ELR (cell line): ENCODE measurements at regions not wholly inside any gene's neighbourhood (a gene's known extent, or its start where the extent isn't known, plus 50 kb on each side); places are given as distances from the start of the nearest gene placed in this dataset.

Experiments used
- DNase-seq: peaks from one replicate; pipeline ENCODE4 v3.0.0-alpha.2; 2015; ENCODE audit warnings: low read depth

GRCh38 chr4:14708574-14708973 lies 293.7 kb upstream of the CPEB2 start:
- DNase-seq: no peak

- DNase-seq: no peak
Measured at GRCh38 chr4:14711259-14711658, 291.0 kb upstream of the CPEB2 start.

DNA sequence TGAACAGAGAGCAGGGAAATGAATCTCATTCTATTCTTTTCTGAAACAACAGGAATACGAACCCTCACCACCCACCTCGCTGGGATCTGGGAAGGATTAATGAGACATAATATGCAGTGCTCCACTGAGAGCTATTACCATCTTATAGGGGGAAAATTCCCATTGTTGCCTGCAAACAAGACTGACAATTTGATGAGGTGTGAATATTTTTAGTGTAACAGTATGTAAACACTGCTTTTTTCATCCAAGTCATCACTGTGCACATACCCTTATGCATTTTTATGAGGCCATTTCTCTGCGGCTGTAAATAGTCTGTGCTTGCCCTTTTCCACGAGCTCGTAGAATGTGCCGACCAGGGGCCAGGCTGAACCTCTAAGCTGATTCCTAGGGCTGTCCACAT lies 285.6 kb upstream of the CPEB2 start:
- DNase-seq: no peak

GRCh38 chr4:14719053-14719452 lies 283.2 kb upstream of the CPEB2 start:
- peak; percentile 74 for DNase-seq

GRCh38 chr4:14726441-14726840 lies 275.8 kb upstream of the CPEB2 start:
- DNase-seq: no peak

DNA sequence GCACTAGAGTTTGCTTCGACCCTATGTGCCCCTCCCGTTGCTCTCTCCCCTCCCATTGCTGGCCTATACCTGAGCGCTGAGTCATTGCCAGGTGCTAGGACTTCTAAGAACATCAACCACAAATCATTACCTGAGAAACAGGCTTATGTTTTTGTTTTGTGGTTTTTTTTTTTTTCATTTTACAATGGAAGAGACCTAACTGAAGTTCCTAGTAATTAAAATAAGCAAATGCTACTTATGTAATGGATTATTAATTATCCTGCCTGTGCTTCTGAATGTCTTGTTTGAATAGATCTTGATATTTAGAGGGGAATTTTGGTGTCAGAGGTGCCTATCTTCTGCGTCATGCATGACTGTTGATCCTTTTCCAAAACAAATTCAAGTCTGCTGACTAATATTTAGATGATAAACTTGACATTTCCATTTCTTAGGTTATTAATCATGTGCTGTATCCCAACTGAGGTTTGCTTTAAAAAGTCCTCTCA lies 275.4 kb upstream of the CPEB2 start:
- DNase-seq: peak; percentile 80

DNA sequence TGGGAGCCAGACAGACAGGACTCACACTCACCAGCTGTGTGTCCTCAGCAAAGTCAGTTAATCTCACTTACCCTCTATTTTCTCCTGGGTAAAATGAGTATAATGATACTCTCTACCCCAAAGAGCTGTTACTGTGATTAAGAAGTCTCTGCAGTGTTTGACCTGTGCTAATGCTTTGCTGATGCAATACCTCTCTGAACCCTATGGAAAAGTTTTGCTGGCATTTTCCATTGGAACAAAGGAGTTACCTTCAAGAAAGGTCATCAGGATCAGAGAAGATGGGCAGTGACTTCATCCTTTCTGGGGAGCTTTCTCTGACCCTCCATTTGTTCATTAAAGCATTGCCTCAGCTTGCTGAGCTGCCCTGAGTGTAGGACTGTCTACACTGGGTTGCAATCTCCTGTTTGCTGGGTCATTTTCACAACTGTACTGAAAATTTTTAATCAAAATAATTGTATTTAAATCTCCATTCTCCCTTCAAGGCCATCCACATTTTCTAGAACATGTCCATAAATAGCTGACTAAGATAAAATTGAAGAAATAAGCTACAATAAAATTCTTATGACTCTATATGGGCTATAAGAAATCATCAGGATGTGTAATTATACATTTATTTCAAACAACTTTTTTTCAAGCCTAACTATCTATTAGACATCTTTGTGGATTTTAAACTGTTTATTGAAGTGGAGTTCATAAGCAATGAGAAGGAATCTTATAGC lies 272.8 kb upstream of the CPEB2 start:
- no peak for DNase-seq

DNA sequence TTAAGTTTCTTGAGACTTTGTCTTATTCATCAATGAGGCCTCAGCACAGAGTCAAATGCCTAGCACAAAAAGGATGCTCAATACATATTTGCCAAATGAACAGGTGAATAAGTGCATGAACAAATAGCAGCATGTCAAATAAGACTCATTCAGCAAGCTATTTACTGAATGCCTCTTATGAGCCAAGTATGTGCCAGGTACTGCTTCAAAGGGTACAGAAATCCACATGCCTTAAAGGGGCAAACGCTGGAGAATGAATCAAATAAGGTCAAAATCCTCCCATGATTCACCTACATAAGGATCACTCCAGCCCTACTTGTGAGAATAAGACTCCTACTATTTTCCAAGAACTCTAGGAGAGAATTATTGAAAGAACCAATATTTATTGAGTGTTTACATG lies 260.2 kb upstream of the CPEB2 start:
- no peak for DNase-seq

GRCh38 chr4:14743172-14743571 lies 259.1 kb upstream of the CPEB2 start:
- no peak for DNase-seq

DNA sequence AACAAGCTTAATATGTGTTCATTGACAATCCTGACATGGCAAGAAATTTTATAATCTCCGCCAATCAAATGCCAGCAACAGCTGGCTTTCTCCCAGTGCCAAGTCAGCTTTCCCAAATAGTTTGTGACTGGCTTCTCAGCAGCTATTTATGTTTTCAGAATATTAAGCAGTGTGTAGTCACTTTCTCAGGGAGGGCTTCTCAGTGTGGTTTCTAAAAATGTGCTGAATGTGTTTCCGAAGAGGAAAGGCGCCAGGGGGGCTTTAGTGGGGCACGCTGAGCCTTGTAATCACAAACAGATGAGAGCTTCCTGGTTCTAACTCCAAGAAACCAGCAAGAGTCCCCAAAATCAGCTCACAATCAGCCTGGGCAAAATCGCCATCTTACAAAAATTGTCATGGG lies 258.7 kb upstream of the CPEB2 start:
- DNase-seq: no peak

GRCh38 chr4:14744346-14744745 lies 257.9 kb upstream of the CPEB2 start:
- DNase-seq: no peak

DNA sequence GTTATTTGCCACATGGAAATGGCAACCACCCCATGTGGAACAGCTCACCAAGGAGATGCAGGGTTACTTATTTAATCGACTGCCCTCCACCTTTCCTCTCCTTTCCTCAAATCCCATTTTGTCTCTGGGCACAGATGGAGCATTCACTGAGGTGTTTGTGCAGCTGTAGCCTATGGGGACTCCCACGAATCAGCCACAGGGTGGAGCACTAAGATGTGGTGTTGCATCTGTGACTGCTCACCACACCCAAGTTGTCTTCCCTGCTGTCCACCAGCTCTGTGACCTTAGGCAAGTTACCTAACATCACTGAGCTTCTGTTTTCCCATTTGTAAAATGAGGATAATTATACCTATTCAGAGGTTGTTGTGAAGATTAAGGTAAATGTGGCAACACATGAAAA lies 252.4 kb upstream of the CPEB2 start:
- DNase-seq: peak; percentile 26

GRCh38 chr4:14752341-14753046 lies 249.8 kb upstream of the CPEB2 start:
- no peak for DNase-seq

GRCh38 chr4:14767142-14767541 lies 235.1 kb upstream of the CPEB2 start:
- DNase-seq: no peak

- DNase-seq: no peak
Measured at GRCh38 chr4:14768449-14768848, 233.8 kb upstream of the CPEB2 start.

- DNase-seq: no peak
Measured at GRCh38 chr4:14769993-14770392, 232.3 kb upstream of the CPEB2 start.

DNA sequence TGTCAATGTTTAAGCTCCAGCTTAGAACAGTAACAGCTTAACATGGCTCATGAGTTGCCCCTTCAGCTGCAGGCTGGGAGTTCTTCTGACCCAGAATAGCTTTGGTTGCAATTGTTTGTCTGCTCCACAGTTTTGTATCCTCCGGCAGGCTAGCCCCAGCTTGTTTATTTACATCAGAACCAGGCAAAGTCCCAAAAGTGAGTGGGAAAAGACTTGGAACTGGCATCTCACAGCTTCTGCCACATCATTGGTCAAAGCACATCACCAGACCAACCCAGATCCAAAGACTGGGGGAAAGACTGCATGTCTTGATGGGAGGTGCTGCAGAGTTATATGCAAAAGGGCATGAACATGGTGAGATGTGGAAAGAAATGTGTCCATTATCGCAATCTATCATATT lies 231.2 kb upstream of the CPEB2 start:
- DNase-seq: no peak

DNA sequence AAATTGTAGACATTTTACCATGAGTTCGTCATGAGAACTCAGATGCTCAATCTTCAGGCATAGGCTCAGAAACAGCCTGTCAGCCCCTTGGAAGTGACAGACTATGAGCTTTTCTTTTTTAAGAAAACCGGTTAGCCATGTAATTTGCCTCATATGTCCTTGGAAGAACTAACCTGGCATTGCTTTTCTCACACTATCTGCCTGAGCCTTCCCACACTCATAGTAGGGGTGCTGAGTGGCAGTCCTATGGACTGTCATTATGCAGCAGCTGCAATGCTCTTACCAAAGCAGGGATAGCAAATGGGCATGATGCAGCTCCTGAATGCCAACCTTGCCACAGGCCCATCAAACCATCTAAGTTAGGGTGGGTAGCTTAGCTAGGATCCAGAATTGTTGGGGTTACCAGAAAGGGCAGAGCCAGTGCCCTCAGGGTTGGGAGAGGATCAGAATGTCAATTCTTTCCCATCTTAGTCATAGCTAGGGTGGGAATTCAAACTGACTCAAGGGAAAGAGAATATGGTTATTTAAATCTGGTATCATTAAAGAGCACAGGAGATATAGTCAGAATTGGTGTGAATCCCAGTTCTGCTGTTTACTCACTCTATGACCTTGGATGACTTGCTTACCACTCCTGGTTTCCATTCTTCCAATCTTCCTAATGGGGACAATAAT lies 230.6 kb upstream of the CPEB2 start:
- peak; percentile 49 for DNase-seq

GRCh38 chr4:14772388-14772787 lies 229.9 kb upstream of the CPEB2 start:
- DNase-seq: no peak

DNA sequence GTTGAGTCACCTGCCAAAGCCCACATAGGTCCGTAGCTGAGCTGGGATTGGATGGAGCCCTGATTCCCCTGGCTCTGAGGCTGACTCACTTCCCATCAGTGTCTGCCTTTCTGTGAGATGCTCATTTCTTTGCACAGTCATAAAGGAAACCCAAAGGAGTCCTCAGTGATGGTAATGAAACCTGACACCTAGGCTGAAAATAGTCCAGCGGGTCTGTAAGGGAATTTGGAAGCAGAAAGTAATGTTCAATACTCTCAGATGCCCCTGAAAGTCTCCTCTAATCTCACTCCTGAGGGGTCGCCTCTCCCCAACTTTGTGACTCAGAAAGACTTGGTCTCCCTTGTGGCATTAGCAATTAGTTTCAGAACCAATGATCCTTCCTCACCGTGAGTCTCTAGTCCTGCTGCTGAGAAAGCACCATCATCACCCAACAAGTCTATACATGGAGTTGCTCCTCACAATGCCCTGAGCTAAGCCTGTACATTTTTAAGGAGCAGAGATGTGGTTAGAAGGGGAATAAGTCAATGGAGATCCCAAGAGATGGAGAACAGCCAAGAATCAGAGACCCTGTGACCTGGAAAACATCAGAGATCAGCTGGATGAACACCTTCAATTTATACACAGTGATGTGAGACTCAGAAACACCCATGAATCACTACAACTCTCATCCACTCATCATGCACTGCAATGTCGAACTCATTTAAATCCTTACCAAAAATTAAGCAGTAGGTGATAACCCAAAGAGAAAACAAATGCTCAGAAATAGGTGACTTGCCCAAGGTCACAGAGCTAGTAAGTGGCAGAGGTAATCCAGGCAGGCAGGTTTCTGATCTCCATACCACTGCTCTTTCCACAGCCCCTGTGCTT lies 219.0 kb upstream of the CPEB2 start:
- peak; percentile 87 for DNase-seq

DNA sequence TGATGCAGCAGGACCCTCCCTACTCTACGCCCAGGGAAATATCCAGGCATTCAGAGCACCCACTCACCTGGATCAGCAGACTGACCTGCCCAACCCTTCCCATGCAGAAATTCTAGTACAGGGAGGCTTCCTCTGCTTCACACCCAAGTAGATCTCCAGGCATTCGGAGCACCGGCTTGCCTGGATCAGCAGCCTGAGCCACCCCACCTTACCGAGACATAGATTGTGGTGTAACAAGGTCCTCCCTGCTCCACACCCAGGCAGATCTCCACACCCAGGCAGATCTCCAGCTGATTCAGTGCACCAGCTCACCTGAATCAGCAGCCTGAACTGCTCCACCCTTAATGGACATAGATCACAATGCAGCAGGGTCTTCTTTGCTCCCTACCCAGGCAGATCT lies 215.1 kb upstream of the CPEB2 start:
- DNase-seq: no peak

- DNase-seq: peak; percentile 41
Measured at GRCh38 chr4:14787894-14788293, 214.4 kb upstream of the CPEB2 start.
